Thoracic aorta (tissue), 2 donors: ENCODE measurements at regions not wholly inside any gene's neighbourhood (a gene's known extent, or its start where the extent isn't known, plus 50 kb on each side); places are given as distances from the start of the nearest gene placed in this dataset.

Experiments used
- ATAC-seq: fragments of 150-250 bp; one replicate; pipeline ENCODE4 v1.8.0; 2017; ENCODE audit warnings: low read depth; ENCODE audit not compliant: insufficient number of reproducible peaks, low FRiP score
- DNase-seq: peaks from one replicate; pipeline ENCODE4 v3.0.0-alpha.2; 2020; ENCODE audit warnings: low spot score
- H3K27ac ChIP-seq, 2 donors: fragments of 200-600 bp; sonication (generic); 1 replicate in 1 of 2; 2 replicates in 1 of 2; pipeline ENCODE4 v1.5.1; 2016; ENCODE audit warnings: mild to moderate bottlenecking in 2 of 2, moderate library complexity in 2 of 2
- H3K27me3 ChIP-seq: fragments of 200-600 bp; sonication (generic); replicated peaks from 2 replicates; pipeline ENCODE4 v1.6.0; 2016; ENCODE audit warnings: mild to moderate bottlenecking; ENCODE audit not compliant: insufficient read depth
- H3K36me3 ChIP-seq: fragments of 200-600 bp; sonication (generic); one replicate; pipeline ENCODE4 v1.5.1; 2016
- H3K4me1 ChIP-seq, 2 donors: fragments of 200-600 bp; sonication (generic); 1 replicate in 1 of 2; 2 replicates in 1 of 2; pipeline versions ENCODE4 v1.5.1 to v1.6.0; 2016; ENCODE audit warnings: low read depth in 2 of 2, mild to moderate bottlenecking in 1 of 2; ENCODE audit not compliant: control insufficient read depth in 1 of 2
- H3K4me3 ChIP-seq: fragments of 200-600 bp; sonication (generic); 2 replicates; pipeline ENCODE4 v1.5.1; 2016; ENCODE audit warnings: mild to moderate bottlenecking
- H3K9me3 ChIP-seq: fragments of 200-600 bp; sonication (generic); 2 replicates; pipeline ENCODE4 v1.5.1; 2016
- TF ChIP-seq, protein P1 (sequence below): fragments of 200-600 bp; sonication (generic); IDR thresholded peaks from one replicate; pipeline ENCODE4 v1.5.1; 2019; ENCODE audit warnings: antibody characterized with exemption

GRCh38 chr6:14448246-14448645 lies 330.7 kb downstream of the CD83 start:
- TF ChIP-seq, protein P1, sequence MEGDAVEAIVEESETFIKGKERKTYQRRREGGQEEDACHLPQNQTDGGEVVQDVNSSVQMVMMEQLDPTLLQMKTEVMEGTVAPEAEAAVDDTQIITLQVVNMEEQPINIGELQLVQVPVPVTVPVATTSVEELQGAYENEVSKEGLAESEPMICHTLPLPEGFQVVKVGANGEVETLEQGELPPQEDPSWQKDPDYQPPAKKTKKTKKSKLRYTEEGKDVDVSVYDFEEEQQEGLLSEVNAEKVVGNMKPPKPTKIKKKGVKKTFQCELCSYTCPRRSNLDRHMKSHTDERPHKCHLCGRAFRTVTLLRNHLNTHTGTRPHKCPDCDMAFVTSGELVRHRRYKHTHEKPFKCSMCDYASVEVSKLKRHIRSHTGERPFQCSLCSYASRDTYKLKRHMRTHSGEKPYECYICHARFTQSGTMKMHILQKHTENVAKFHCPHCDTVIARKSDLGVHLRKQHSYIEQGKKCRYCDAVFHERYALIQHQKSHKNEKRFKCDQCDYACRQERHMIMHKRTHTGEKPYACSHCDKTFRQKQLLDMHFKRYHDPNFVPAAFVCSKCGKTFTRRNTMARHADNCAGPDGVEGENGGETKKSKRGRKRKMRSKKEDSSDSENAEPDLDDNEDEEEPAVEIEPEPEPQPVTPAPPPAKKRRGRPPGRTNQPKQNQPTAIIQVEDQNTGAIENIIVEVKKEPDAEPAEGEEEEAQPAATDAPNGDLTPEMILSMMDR: no peak
- Histone ChIP-seq H3K27me3 (no peaks in the 10 kb centered on the region), H3K36me3 (no peaks in the 10 kb centered on the region), H3K4me3 (no peak overlapping the region), H3K9me3 (no peaks in the 10 kb centered on the region), H3K27ac (no peak overlapping the region), H3K4me1 (no peaks in the 10 kb centered on the region)
- ATAC-seq: no peak
- no peak for DNase-seq

- H3K9me3 ChIP-seq: no peaks in the 10 kb centered on the region
- no peak for ATAC-seq
- H3K4me3 ChIP-seq: no peak overlapping the region
- H3K27me3 ChIP-seq: no peaks in the 10 kb centered on the region
- DNase-seq: no peak
- TF ChIP-seq, protein P1: no peak
- H3K36me3 ChIP-seq: no peaks in the 10 kb centered on the region
- H3K27ac ChIP-seq: no peak overlapping the region
- peaks cover 2 to 11% of the 10 kb centered on the region in 2 donors for H3K4me1 ChIP-seq
These were observed 332.5 kb downstream of the CD83 start for GRCh38 chr6:14450133-14450504.

DNA sequence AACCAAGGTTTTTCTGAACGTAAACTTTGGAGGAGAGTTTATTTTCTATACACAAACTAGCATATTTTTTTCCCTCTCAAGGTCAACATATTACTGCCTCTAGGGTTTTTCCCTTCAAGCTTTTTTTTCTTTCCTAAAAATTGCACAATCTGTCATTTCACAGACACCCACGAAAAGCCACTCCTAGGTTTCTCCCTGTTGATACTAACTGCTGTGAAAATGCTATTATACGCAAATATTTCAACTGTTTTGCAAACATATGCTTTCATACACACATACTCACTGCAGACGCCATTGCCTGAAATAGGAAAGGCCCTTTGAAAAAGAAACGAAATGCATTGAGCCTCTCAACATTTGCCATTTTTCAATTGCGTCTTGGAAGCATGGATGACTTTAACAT lies 333.0 kb downstream of the CD83 start:
- H3K9me3 ChIP-seq: no peaks in the 10 kb centered on the region
- no peak overlapping the region for H3K4me3 ChIP-seq
- no peaks in the 10 kb centered on the region for H3K36me3 ChIP-seq
- DNase-seq: no peak
- ATAC-seq: no peak
- TF ChIP-seq, protein P1: no peak
- no peak overlapping the region for H3K27ac ChIP-seq
- H3K4me1 ChIP-seq: peaks cover 4 to 15% of the 10 kb centered on the region in 2 donors
- H3K27me3 ChIP-seq: no peaks in the 10 kb centered on the region

GRCh38 chr6:14451594-14452374 lies 334.2 kb downstream of the CD83 start:
- Histone ChIP-seq H3K27me3 (no peaks in the 10 kb centered on the region), H3K36me3 (no peaks in the 10 kb centered on the region), H3K4me3 (no peak overlapping the region), H3K9me3 (no peaks in the 10 kb centered on the region), H3K27ac (no peak overlapping the region), H3K4me1 (peaks cover 12 to 28% of the 10 kb centered on the region in 2 donors)
- DNase-seq: no peak
- ATAC-seq: no peak
- TF ChIP-seq, protein P1: no peak

GRCh38 chr6:14452567-14453527 lies 335.3 kb downstream of the CD83 start:
- ATAC-seq: no peak
- no peak overlapping the region for H3K27ac ChIP-seq
- no peak for DNase-seq
- H3K4me3 ChIP-seq: no peak overlapping the region
- H3K4me1 ChIP-seq: peaks cover 12 to 29% of the 10 kb centered on the region in 2 donors
- no peaks in the 10 kb centered on the region for H3K9me3 ChIP-seq
- TF ChIP-seq, protein P1: no peak
- H3K36me3 ChIP-seq: no peaks in the 10 kb centered on the region
- H3K27me3 ChIP-seq: no peaks in the 10 kb centered on the region
